Endodermal cell (in vitro differentiated cells): ENCODE measurements at regions not wholly inside any gene's neighbourhood (a gene's known extent, or its start where the extent isn't known, plus 50 kb on each side); places are given as distances from the start of the nearest gene placed in this dataset.
"Not testable (repeated sequence)": the region's sequence is repeated elsewhere in the genome, so short reads cannot be mapped to it uniquely, and the experiment has no call there.

Experiments used
- DNase-seq: peaks from one replicate; pipeline ENCODE4 v3.0.0-alpha.2; 2017
- H3K27ac ChIP-seq: 2 replicates; pipeline ENCODE4 v1.5.1; 2013; ENCODE audit warnings: mild to moderate bottlenecking, low read depth, low read length, moderate library complexity
- H3K27me3 ChIP-seq: 2 replicates; pipeline ENCODE4 v1.6.1; 2013; ENCODE audit warnings: mild to moderate bottlenecking, low read length, moderate library complexity; ENCODE audit not compliant: insufficient read depth, control insufficient read depth, poor library complexity, severe bottlenecking
- H3K36me3 ChIP-seq: 2 replicates; pipeline ENCODE4 v1.7.0; 2013; ENCODE audit warnings: mild to moderate bottlenecking, low read length, moderate library complexity; ENCODE audit not compliant: control insufficient read depth, insufficient read depth
- H3K4me1 ChIP-seq: one replicate; pipeline ENCODE4 v1.7.0; 2013; ENCODE audit warnings: low read length; ENCODE audit not compliant: control insufficient read depth, insufficient read depth
- H3K4me3 ChIP-seq: 2 replicates; pipeline ENCODE4 v1.5.1; 2013; ENCODE audit warnings: mild to moderate bottlenecking, low read length, moderate library complexity
- H3K9ac ChIP-seq: 2 replicates; pipeline ENCODE4 v1.6.1; 2013; ENCODE audit warnings: mild to moderate bottlenecking, low read length, moderate library complexity; ENCODE audit not compliant: poor library complexity, severe bottlenecking; ENCODE audit errors: extremely low read depth
- H3K9me3 ChIP-seq: 2 replicates; pipeline ENCODE4 v1.6.1; 2013; ENCODE audit warnings: mild to moderate bottlenecking, low read length, moderate library complexity; ENCODE audit not compliant: control insufficient read depth
- H3K27ac Mint-ChIP-seq: 2 replicates; pipeline ENCODE4 v1.8.0; 2020; ENCODE audit warnings: mixed read lengths
- H3K27me3 Mint-ChIP-seq: 2 replicates; pipeline ENCODE4 v1.8.0; 2021; ENCODE audit warnings: mild to moderate bottlenecking, mixed read lengths; ENCODE audit not compliant: insufficient read depth
- H3K36me3 Mint-ChIP-seq: 2 replicates; pipeline ENCODE4 v1.8.0; 2020; ENCODE audit warnings: low read depth, mixed read lengths
- H3K4me1 Mint-ChIP-seq: 2 replicates; pipeline ENCODE4 v1.8.0; 2020; ENCODE audit warnings: mixed read lengths
- H3K4me3 Mint-ChIP-seq: 2 replicates; pipeline ENCODE4 v1.8.0; 2020; ENCODE audit warnings: mild to moderate bottlenecking, moderate library complexity, mixed read lengths
- H3K9me3 Mint-ChIP-seq: 2 replicates; pipeline ENCODE4 v1.8.0; 2020; ENCODE audit warnings: mild to moderate bottlenecking, mixed read lengths
- WGBS, 2 experiments: methylation state at CpG; one replicate each; pipeline versions ENCODE4 v1.1.5 to v1.1.7; 2013; ENCODE audit warnings: missing lambda C conversion rate in 2 of 2, mixed read lengths in 1 of 2; ENCODE audit not compliant: insufficient coverage in 1 of 2, insufficient read length in 1 of 2; 5-methylcytosine and 5-hydroxymethylcytosine counted together
- TF ChIP-seq, protein P1 (sequence below): fragments of 200-600 bp; sonication (generic); conservative IDR thresholded peaks from 2 replicates; pipeline ENCODE4 v1.5.0; 2021; ENCODE audit warnings: antibody characterized with exemption, mild to moderate bottlenecking

DNA sequence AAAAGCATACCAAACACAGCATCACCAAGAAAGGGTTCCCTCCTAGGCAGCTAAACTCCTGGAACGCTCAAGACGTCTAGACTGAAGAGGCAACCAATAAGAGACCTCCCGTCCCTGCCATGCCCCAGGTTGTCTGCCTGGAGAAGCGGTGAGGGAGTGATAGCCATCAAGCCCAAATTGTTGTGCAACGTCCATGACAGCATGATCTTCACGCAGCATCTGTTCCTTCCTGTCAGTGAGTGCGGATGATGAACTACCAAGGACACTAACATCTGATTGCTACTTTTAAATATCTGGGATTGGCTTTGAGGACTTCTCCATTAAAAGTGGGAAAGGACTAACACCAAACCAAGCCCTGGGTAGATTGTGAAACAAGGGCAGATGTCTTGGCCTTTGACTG, 149.7 kb downstream of the TXNL1 start:
- Histone ChIP-seq H3K36me3 (no peaks in the 10 kb centered on the region), H3K27me3 (no peaks in the 10 kb centered on the region), H3K4me3 (no peak overlapping the region), H3K27ac (no peak overlapping the region), H3K4me1 (no peaks in the 10 kb centered on the region), H3K9ac (no peak overlapping the region), H3K9me3 (no peaks in the 10 kb centered on the region)
- H3K27ac Mint-ChIP-seq, result no peak overlapping the region
- no peaks in the 10 kb centered on the region for H3K4me1 Mint-ChIP-seq
- 91 to 93% methylated on average over 7 of the region's 7 CpGs for WGBS, 2 experiments
- H3K27me3 Mint-ChIP-seq, result no peaks in the 10 kb centered on the region
- no peaks in the 10 kb centered on the region for H3K9me3 Mint-ChIP-seq
- no peak overlapping the region for H3K4me3 Mint-ChIP-seq
- no peaks in the 10 kb centered on the region for H3K36me3 Mint-ChIP-seq
- DNase-seq, result no peak
- TF ChIP-seq, protein P1, sequence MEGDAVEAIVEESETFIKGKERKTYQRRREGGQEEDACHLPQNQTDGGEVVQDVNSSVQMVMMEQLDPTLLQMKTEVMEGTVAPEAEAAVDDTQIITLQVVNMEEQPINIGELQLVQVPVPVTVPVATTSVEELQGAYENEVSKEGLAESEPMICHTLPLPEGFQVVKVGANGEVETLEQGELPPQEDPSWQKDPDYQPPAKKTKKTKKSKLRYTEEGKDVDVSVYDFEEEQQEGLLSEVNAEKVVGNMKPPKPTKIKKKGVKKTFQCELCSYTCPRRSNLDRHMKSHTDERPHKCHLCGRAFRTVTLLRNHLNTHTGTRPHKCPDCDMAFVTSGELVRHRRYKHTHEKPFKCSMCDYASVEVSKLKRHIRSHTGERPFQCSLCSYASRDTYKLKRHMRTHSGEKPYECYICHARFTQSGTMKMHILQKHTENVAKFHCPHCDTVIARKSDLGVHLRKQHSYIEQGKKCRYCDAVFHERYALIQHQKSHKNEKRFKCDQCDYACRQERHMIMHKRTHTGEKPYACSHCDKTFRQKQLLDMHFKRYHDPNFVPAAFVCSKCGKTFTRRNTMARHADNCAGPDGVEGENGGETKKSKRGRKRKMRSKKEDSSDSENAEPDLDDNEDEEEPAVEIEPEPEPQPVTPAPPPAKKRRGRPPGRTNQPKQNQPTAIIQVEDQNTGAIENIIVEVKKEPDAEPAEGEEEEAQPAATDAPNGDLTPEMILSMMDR, result no peak

DNA sequence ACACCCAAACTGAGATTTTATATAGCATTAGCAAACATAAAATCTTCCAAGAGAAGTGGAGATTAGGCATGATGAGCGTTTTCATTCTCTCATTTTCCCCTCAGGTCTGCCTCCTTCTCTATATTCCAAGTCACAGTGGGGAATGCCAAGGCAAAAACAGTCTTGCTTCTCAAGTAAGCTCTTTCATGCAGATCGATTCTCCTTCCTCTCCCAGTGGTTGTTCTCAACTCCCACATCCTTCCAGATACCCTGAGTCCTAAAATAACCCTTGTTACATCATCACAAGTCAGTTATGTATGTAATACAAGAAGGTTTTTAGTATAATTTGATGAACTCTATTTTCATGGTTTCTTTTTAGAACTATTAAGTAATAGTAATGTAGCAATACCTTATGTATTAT, 150.6 kb downstream of the TXNL1 start:
- 70 to 81% methylated on average over 1 to 2 of the region's 2 CpGs for WGBS, 2 experiments

DNA sequence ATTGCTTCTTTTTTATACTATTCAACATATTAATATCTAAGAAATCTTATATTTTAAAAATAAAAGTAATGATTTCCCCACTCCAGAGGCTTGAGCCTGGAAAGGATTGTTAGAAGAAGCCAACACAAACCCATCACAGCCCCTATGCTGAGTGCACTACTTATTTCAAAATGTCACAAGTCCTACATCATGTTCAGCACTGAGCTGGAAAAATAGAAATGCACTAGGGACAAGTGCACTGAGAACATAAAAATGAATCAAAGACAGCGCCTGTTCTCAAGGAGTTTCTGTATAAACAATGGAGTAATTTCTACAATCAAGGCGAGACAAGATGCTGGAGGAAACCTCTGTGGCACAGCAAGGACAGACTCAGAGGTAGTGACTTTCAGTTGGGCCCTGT, 155.0 kb downstream of the TXNL1 start:
- DNase-seq, result no peak
- no peaks in the 10 kb centered on the region for H3K36me3 Mint-ChIP-seq
- H3K9me3 Mint-ChIP-seq, result no peaks in the 10 kb centered on the region
- no peak overlapping the region for H3K27ac Mint-ChIP-seq
- TF ChIP-seq, protein P1, result no peak
- H3K27me3 Mint-ChIP-seq, result no peaks in the 10 kb centered on the region
- Histone ChIP-seq H3K9me3 (no peaks in the 10 kb centered on the region), H3K27me3 (no peaks in the 10 kb centered on the region), H3K9ac (no peak overlapping the region), H3K36me3 (no peaks in the 10 kb centered on the region), H3K4me3 (no peak overlapping the region), H3K4me1 (no peaks in the 10 kb centered on the region), H3K27ac (no peak overlapping the region)
- 71% methylated on average over 2 of the region's 2 CpGs for WGBS, 2 experiments
- H3K4me3 Mint-ChIP-seq, result no peak overlapping the region
- no peaks in the 10 kb centered on the region for H3K4me1 Mint-ChIP-seq

More for the DNA sequence above, 150.6 kb downstream of the TXNL1 start:
- Mint-ChIP-seq H3K4me1 (no peaks in the 10 kb centered on the region), H3K27me3 (no peaks in the 10 kb centered on the region), H3K36me3 (no peaks in the 10 kb centered on the region), H3K27ac (no peak overlapping the region), H3K9me3 (no peaks in the 10 kb centered on the region), H3K4me3 (no peak overlapping the region)
- no peak for DNase-seq
- H3K4me3 ChIP-seq, result no peak overlapping the region
- no peaks in the 10 kb centered on the region for H3K4me1 ChIP-seq
- no peak overlapping the region for H3K27ac ChIP-seq
- no peak overlapping the region for H3K9ac ChIP-seq
- H3K36me3 ChIP-seq, result no peaks in the 10 kb centered on the region
- H3K27me3 ChIP-seq, result no peaks in the 10 kb centered on the region
- TF ChIP-seq, protein P1, result no peak
- H3K9me3 ChIP-seq, result no peaks in the 10 kb centered on the region

GRCh38 chr18:56482813-56483212, 155.6 kb downstream of the TXNL1 start:
- not testable (repeated sequence) for H3K36me3 Mint-ChIP-seq, DNase-seq, H3K36me3 ChIP-seq, H3K9me3 Mint-ChIP-seq, H3K4me3 Mint-ChIP-seq, H3K27ac Mint-ChIP-seq, H3K4me1 Mint-ChIP-seq, H3K4me3 ChIP-seq, H3K9me3 ChIP-seq, H3K27me3 Mint-ChIP-seq, H3K27me3 ChIP-seq, H3K9ac ChIP-seq, H3K4me1 ChIP-seq, H3K27ac ChIP-seq
- WGBS, 2 experiments, result 93 to 96% methylated on average over 2 to 4 of the region's 4 CpGs
